Mammary epithelial cell (primary cell): ENCODE measurements at regions not wholly inside any gene's neighbourhood (a gene's known extent, or its start where the extent isn't known, plus 50 kb on each side); places are given as distances from the start of the nearest gene placed in this dataset.

ENCODE experiments used
- CTCF ChIP-seq, 2 donors: IDR thresholded peaks in 1 of 2; conservative IDR thresholded peaks in 1 of 2; 2 replicates each; pipeline ENCODE4 v1.5.1; 2011 to 2012; ENCODE audit warnings: inconsistent platforms in 2 of 2, low read length in 2 of 2, mild to moderate bottlenecking in 2 of 2, control low read depth in 1 of 2, low read depth in 1 of 2; ENCODE audit not compliant: insufficient read depth in 1 of 2; ENCODE audit errors: extremely low read depth in 1 of 2
- EZH2 ChIP-seq: IDR thresholded peaks from 2 replicates; pipeline ENCODE4 v1.6.1; 2012; ENCODE audit warnings: low read length, inconsistent platforms, borderline replicate concordance

GRCh38 chr10:31725436-31725835 lies 203.2 kb downstream of the ARHGAP12 start:
- no peak for TF ChIP-seq CTCF (conservative IDR thresholded peaks at IDR 0.05 in 1 of 2, IDR thresholded peaks at IDR 0.05 in 1 of 2; ENCODE audit: extremely low read depth in 1 of 2, insufficient read depth in 1 of 2, low read depth in 1 of 2, low read length in 2 of 2)
- no peak for TF ChIP-seq EZH2
